ENCODE measurements at regions not wholly inside any gene's neighbourhood (a gene's known extent, or its start where the extent isn't known, plus 50 kb on each side); places are given as distances from the start of the nearest gene placed in this dataset.

GRCh38 chr3:165903885-165904630, 66.8 kb upstream of the BCHE start:
- no peak for TF ChIP-seq CTCF (IDR thresholded peaks at IDR 0.05; ENCODE audit: low read depth, low read length, poor library complexity, severe bottlenecking)
- no peak for TF ChIP-seq EZH2phosphoT487 (IDR thresholded peaks at IDR 0.05; ENCODE audit: borderline replicate concordance, low read length)
